Nephron (organoid): ENCODE measurements at regions not wholly inside any gene's neighbourhood (a gene's known extent, or its start where the extent isn't known, plus 50 kb on each side); places are given as distances from the start of the nearest gene placed in this dataset.

ENCODE experiments used
- H3K27ac Mint-ChIP-seq, 3 experiments: 2 replicates each; pipeline ENCODE4 v1.8.0; 2020; ENCODE audit warnings: mixed read lengths in 3 of 3, mild to moderate bottlenecking in 2 of 3, moderate library complexity in 1 of 3
- H3K27me3 Mint-ChIP-seq: 2 replicates; pipeline ENCODE4 v1.8.0; 2021; ENCODE audit warnings: low read depth, mild to moderate bottlenecking, moderate library complexity, mixed read lengths
- H3K36me3 Mint-ChIP-seq: 2 replicates; pipeline ENCODE4 v1.8.0; 2020; ENCODE audit warnings: low read depth, mixed read lengths
- H3K4me1 Mint-ChIP-seq: 2 replicates; pipeline ENCODE4 v1.8.0; 2020; ENCODE audit warnings: mixed read lengths
- H3K4me3 Mint-ChIP-seq, 3 experiments: 2 replicates each; pipeline ENCODE4 v1.8.0; 2020; ENCODE audit warnings: mild to moderate bottlenecking in 3 of 3, mixed read lengths in 3 of 3, moderate library complexity in 2 of 3
- H3K9me3 Mint-ChIP-seq: 2 replicates; pipeline ENCODE4 v1.8.0; 2020; ENCODE audit warnings: mixed read lengths
- TF ChIP-seq, protein P1 (sequence below), 3 experiments: fragments of 200-600 bp; sonication (generic); IDR thresholded peaks; one replicate each; pipeline ENCODE4 v1.5.0; 2021; ENCODE audit warnings: antibody characterized with exemption in 3 of 3; ENCODE audit not compliant: unreplicated experiment in 3 of 3

DNA sequence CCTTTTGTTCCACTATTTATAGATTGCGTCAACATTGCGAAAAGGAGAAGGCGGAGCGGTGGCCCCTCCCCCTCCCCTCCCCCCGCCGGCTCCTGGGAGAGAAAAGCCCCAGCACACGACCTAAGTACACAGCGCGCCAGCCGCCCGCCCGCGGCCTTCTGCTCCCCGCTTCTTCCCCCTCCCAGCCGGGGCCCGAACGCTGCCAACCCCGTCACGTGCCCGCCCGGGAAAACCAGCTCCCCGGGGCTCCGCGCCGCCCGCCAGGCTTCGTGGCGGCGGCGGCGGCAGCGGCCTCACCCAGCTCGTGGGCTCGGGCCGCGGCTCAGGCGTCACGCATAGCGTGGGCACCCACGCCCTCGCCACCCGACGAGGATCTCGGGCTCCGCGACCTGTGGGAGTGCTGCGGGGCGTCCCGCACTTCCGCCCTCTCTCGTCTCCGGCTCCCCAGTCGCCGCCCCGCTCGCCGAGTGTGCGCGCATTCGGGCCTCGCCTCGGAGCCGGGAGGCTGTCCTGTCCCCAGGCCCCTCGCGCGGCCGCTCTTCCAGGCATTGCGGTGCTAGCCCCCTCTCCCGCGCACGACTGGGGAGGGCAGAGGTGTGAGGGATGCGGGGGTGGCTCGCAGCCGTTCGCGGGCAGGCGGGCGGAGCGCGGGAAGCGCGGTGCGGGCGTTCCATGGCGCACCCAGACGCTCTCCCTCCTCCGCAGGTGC lies 110.5 kb downstream of the KCNRG start:
- peaks cover 13% of the 10 kb centered on the region for H3K36me3 Mint-ChIP-seq

DNA sequence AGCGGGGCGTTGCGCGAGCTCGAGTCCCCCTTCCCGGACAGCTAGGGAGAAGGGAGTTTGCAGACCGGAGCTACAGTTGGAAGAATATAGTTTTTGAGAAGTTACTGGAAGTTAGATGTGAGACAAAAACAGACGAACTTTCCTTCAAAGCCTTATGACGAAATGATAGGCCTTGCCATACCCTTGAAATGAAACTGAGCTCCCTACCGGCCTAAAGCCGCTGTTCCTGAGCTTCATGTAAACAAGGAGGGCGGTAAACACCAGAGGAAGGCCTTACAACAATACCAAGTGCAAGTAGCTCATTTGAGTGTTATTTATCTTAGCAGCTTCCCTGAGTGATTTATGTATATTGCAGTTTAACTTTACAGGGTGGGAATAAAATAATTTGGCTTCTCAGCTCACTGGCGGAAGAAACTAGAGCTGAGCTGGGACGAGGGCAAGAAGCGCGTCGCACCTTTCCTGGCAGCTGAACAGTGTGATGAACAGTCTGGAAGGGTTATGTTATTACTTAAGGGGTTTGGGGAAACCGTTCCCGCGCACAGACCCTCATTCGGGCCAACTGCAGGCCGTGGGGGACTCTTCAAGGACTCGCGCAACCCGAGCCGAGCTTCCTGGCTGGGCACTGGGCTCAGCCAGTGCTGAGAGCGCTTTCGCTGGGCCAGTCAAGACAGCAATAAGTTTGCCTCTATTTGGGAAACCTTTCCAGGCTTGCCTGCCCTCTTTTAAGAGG lies 111.2 kb downstream of the KCNRG start:
- Mint-ChIP-seq H3K27ac (peak overlapping the region; percentile 88 to 99 (median 92)), H3K4me3 (peak overlapping the region; percentile 81 to 90 (median 82)), H3K9me3 (no peaks in the 10 kb centered on the region), H3K36me3 (peaks cover 8% of the 10 kb centered on the region), H3K4me1 (peaks cover 65% of the 10 kb centered on the region), H3K27me3 (peaks cover 70% of the 10 kb centered on the region)
- TF ChIP-seq, protein P1, sequence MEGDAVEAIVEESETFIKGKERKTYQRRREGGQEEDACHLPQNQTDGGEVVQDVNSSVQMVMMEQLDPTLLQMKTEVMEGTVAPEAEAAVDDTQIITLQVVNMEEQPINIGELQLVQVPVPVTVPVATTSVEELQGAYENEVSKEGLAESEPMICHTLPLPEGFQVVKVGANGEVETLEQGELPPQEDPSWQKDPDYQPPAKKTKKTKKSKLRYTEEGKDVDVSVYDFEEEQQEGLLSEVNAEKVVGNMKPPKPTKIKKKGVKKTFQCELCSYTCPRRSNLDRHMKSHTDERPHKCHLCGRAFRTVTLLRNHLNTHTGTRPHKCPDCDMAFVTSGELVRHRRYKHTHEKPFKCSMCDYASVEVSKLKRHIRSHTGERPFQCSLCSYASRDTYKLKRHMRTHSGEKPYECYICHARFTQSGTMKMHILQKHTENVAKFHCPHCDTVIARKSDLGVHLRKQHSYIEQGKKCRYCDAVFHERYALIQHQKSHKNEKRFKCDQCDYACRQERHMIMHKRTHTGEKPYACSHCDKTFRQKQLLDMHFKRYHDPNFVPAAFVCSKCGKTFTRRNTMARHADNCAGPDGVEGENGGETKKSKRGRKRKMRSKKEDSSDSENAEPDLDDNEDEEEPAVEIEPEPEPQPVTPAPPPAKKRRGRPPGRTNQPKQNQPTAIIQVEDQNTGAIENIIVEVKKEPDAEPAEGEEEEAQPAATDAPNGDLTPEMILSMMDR (IDR thresholded peaks at IDR 0.05; ENCODE audit: unreplicated experiment in 3 of 3): no peak

More for the DNA sequence above, 110.5 kb downstream of the KCNRG start:
- no peaks in the 10 kb centered on the region for H3K9me3 Mint-ChIP-seq
- TF ChIP-seq, protein P1 (IDR thresholded peaks at IDR 0.05; ENCODE audit: unreplicated experiment in 3 of 3): no peak
- H3K4me1 Mint-ChIP-seq: peaks cover 58% of the 10 kb centered on the region
- H3K4me3 Mint-ChIP-seq: peak overlapping the region; percentile 82 to 93 (median 91)
- H3K27ac Mint-ChIP-seq: peak overlapping the region; percentile 88 to 99 (median 92)
- H3K27me3 Mint-ChIP-seq: peaks cover 66% of the 10 kb centered on the region

DNA sequence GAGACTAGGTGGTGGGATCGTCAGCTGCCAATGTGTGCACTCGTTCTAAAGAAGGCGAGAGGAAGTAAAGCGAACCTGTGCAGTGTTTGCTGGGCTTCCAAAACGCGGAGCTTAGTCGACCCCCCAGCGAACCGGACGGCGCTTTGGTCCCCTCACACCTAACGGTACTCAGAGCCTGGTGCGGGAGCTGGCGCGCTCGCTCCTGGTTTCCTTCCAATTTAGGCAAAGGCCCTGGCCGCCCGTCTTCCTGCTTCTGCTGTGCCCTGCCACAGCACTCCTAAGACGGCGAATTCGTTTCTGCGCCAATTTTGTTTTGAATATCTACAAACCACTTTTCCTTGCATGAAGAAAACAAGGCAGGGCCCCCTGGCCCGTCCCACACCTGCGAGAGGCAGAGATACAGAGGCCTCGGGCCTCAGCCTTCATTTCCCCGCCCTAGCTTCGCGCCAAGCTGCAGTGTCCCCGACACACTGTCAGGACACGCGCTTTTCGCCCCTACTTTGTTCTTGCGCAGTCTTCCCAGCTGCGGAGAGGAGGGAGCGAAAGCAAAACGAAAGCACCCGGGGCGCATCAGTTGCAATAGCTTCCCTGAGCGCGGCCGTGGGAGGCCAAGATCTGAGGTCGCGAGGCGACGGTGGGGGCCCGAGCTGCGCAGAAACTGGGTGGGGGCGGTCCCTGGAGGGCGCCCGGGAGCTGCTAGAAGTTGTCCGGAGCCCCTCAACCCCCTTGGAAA lies 111.9 kb downstream of the KCNRG start:
- peaks cover 5% of the 10 kb centered on the region for H3K36me3 Mint-ChIP-seq

DNA sequence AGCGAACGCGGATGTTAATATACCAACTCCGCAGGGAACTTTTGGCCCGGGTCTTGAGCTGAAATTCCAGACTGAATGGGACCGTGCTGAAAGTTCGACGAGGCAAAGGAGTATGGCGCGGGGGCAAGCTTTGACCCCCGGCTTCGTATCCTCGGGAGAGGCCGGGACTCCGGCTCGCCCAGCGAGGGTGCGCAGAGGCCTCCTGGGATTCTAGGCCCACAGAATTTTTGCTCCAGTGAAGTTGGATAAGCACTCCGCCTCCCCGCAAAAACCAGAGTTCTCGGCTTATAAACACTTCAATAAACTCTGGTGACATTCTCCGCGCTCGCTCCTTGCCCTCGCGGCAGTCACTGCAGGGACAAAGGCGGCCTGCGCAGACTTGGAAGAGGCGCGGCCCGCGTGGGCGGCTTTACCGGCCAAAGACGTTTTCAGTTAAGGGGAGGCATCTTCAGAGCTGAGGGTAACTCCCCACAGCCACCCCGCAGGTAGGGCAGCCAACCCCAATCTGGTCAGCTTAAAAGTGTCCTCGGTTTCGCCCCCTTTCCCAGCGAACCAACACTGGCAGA lies 112.6 kb downstream of the KCNRG start:
- H3K27ac Mint-ChIP-seq: peak overlapping the region; percentile 88 to 99 (median 92)
- TF ChIP-seq, protein P1 (IDR thresholded peaks at IDR 0.05; ENCODE audit: unreplicated experiment in 3 of 3): no peak
- peaks cover 67% of the 10 kb centered on the region for H3K4me1 Mint-ChIP-seq
- peaks cover 70% of the 10 kb centered on the region for H3K27me3 Mint-ChIP-seq
- no peaks in the 10 kb centered on the region for H3K9me3 Mint-ChIP-seq
- H3K36me3 Mint-ChIP-seq: no peaks in the 10 kb centered on the region
- peak overlapping the region; percentile 81 to 90 (median 82) for H3K4me3 Mint-ChIP-seq

More for the DNA sequence above, 111.9 kb downstream of the KCNRG start:
- Mint-ChIP-seq H3K4me3 (peak overlapping the region; percentile 81 to 90 (median 82)), H3K9me3 (no peaks in the 10 kb centered on the region), H3K27ac (peak overlapping the region; percentile 88 to 99 (median 92)), H3K27me3 (peaks cover 70% of the 10 kb centered on the region), H3K4me1 (peaks cover 68% of the 10 kb centered on the region)
- TF ChIP-seq, protein P1 (IDR thresholded peaks at IDR 0.05; ENCODE audit: unreplicated experiment in 3 of 3): peak in 1 of 3 experiments; percentile 12

DNA sequence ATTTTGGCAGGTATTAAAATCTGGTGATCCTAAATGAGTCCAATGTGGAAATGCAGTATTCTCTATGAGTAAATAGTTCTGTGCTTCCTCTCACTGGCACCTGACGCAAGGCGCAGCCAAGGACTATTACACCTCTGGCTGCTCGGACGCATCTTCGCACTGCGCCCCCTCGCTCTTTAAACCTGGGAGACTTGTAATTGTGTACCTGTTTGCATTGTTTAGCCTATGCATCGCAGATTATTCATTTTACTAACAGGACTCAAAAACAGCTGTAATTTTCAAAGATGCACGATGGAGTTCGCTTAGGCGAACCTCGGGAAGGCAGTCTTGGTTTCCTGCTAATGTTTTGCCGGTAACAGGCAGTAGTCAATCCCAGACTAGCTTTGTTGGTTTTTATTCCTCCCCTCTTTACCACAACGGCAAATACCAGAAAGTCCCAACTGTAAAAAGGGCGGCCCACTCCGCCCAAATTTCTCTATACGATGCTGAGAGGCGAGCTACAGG lies 113.2 kb downstream of the KCNRG start:
- H3K36me3 Mint-ChIP-seq: no peaks in the 10 kb centered on the region
- H3K27me3 Mint-ChIP-seq: peaks cover 76% of the 10 kb centered on the region
- TF ChIP-seq, protein P1 (IDR thresholded peaks at IDR 0.05; ENCODE audit: unreplicated experiment in 3 of 3): no peak
- H3K4me3 Mint-ChIP-seq: peak overlapping the region; percentile 81 to 90 (median 82)
- H3K27ac Mint-ChIP-seq: peak overlapping the region; percentile 88 to 99 (median 92)
- H3K9me3 Mint-ChIP-seq: no peaks in the 10 kb centered on the region
- H3K4me1 Mint-ChIP-seq: peaks cover 61% of the 10 kb centered on the region
